NCI-H1105 treated with DMSO at 0.1 percent for 48 hours (cell line): ENCODE measurements at regions not wholly inside any gene's neighbourhood (a gene's known extent, or its start where the extent isn't known, plus 50 kb on each side); places are given as distances from the start of the nearest gene placed in this dataset.
"Not testable (repeated sequence)": the region's sequence is repeated elsewhere in the genome, so short reads cannot be mapped to it uniquely, and the experiment has no call there.

Source experiments
- DNase-seq: peaks from one replicate; lab custom pipeline; 2025; lab: John Stamatoyannopoulos, UW

DNA sequence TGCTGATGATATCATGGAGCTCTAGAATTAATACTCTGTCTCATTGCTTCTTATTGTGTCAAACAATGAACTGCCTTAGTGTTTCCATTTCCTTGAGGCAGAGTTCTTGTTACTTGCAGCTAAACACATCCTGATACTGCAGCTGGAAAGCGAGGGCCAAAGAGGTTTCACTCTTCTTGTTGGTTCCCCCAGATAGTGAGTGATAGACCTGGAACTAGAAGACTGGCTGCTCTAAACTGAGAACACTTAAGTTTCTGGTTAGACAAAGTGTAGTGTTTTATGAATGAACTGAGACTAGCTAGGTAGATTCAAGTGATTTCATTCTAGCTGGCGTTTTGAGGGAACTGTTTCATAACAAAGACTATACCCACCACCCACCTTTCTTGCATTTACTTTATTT lies 321.7 kb downstream of the TXNL1 start:
- DNase-seq = no peak

DNA sequence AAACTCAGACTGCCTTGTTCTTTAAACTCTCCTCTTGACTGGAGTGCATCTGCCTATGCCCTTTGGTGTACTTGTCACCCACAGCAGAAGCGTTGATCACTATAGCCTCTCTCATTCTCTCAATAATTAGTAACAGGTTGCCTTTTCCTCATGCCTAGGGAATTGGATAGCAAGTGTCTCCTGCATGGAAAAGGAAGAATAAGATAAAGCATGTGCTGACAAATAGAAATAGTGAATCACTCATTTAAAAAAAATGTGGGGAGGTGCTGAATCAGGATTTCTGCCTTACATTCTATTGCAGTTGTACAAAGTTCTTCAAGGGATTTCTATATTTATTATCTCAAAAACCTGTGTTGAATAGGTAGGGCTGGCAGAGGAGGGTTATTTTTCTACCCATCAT lies 323.0 kb downstream of the TXNL1 start:
- DNase-seq = no peak

DNA sequence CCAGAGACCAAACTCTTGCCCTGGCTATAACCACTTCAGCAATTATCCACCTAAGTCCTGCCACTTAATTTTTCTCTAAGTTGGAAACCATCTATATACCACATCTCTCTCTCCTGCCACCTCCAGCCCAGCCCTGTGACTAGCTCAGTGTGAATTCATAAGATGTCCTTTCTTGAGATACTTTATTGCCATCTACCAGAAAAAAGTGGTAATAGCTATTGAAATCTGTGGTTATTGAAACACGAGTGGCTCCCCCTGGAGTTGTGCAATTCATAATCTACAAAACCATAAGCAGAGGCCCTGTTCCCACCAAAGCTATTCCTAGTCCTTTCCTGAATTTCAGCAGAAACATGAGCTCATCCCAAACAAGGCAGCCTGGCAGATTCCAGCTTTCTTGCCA lies 324.0 kb downstream of the TXNL1 start:
- DNase-seq = no peak

DNA sequence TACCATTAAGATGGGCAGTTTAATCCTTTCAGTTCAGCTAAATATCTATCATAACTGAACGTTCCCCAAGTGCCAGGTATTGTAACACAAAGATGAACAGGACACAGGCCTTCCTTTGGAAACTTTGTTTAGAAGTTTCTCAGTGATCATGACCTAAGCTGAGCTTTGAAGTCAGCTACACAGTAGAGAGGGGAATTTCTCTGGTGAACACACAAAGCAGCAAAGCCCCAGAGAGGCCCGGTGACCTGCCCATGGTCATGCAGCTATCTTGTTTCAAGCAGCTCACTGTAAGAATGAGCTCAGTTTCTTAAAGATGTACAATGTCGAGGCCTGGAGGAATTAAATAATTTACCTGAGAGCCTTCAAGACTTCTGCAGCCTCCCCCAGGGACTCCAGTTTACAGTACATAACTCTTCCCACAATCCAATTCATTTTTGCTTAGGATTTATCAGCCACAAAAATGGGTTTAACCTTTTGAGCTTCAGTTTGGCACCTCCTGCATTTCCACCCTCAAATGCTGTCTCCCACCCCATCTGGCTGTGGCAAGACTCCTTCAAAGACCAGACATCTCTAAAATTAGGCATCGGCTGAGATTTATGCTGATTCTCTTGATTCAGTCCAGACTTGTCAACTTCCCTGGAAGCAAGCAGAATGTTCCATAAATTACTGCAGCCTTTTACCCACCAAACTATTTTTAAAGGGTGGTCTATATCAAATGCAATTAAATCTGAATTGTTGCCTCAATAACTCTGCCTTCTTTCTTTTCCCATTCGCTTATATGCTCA lies 325.6 kb downstream of the TXNL1 start:
- no peak for DNase-seq

DNA sequence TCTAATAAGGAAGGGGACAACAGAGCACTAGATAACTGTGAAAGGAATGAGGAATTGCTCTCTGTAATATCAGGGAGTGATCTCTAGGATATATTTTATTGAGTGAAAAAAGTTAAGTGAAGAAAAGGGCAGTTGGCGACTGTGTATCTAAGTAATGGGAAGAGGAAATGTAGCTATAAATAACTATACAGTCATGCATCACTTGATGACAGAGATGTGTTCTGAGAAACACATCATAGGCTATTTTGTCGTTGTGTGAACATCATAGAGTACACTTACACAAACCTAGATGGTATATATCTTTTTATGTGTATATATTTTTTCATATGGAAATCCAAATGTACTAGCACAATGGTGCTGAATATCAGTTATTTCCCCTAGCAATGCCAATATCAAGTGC lies 329.3 kb downstream of the TXNL1 start:
- DNase-seq = no peak

DNA sequence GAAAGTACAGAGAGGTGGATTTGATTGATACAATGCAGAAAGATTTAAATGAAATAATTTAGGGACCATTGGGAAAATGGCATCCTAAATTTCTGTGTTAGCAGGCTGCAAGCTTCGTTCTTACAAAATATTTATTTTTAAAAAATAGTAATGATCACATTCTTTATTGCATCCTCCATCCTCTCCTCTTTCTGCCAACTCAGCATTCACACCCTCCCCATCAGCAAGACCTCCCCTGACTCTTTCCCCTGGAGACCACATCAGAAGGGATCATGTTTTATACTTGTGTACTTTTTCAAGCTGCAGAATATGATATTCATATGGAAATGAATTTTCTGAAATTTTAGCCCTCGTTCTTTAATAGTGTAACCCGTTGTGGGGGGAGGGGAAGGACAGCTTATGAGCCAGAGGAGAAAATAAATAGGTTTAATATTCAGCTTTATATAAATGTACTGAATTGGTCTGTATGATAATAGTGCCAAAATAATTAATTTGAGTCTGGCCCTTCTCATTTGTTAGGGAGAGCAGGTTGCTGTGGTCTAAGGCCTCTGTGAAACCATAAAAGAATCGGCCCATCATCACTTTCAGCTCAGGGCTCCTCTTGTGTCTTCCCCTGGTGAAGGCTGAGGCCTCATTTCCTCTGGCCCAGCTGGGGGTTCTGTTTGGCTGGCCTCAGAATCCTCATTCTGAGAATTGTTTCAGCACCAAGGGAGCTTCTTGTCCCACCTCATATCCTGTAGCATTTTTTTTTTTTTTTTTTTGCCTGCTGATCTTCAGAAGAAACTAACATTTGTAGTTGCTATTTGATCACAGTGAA lies 330.8 kb downstream of the TXNL1 start:
- DNase-seq = no peak

DNA sequence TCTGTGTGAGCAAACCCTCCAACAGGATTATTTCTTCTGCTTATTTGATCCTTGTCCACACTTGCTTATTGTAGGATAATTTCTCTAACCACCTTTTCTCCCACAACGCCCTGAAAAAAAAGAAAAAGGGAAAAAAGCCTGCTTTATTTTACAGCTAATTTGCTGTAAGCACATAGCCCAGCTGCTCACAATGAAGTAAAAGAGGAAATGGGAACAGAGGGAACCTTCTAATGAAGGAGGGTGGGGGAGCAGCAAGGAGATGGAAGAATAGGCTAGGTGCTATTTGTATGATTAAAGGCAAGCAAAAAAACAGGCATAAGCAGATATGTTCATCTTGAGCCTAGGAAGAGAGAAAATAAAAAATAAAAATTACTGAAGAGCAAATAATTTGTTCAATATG lies 331.6 kb downstream of the TXNL1 start:
- DNase-seq = no peak

DNA sequence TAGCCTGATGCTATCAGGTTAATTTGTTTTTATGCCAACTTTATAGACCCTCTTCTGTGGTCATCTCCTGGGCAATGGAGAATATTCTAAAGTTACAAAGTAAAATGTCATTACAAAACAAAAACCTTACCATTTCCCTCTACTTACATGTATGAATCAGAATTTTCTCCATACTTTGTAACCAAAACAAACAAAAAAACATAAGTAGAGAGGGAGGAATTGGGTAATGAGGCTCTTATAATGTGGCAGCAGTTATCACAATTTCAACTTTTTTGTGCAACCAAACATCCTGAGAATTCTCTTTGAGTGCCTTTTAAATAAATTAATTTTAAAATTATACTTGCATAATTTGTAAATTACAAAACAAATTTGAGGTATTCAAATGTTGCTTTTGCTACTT lies 332.8 kb downstream of the TXNL1 start:
- DNase-seq = no peak

DNA sequence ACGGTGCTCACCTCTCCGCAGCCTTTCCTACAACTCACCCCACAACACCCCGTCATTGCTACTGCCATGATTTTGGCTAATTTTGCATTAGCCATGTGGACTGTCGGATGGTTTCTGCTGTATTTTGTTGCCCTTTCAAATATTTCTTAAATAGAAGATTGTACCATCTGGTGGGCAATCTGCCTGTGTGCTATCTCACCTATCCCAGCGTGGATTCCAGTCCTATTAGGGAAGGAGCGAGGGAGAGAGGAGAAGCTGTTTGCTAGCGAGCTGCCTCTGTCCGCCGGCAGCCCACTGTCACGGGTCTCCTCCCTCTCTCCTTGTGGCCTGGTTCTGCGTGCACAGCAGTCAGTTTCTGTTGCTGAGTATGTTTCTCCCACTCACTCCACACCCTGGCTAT lies 336.2 kb downstream of the TXNL1 start:
- no peak for DNase-seq

DNA sequence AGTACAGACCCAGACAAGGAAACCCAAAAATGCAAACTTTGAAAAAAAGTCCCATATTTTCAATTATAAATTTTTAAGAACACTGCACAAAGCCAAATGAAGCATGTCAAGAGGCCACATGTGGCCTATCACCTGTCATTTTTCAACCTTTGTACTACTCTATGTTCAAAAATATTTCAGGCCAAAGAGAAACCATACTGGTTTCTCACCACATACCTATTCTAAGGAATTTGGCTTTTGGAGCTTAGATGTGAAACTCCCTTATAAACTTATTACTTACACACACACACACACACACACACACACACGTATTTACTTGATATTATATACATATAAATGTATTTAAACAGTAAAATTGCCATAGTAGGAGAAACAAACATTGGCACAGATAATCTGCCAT lies 338.7 kb downstream of the TXNL1 start:
- DNase-seq = no peak

DNA sequence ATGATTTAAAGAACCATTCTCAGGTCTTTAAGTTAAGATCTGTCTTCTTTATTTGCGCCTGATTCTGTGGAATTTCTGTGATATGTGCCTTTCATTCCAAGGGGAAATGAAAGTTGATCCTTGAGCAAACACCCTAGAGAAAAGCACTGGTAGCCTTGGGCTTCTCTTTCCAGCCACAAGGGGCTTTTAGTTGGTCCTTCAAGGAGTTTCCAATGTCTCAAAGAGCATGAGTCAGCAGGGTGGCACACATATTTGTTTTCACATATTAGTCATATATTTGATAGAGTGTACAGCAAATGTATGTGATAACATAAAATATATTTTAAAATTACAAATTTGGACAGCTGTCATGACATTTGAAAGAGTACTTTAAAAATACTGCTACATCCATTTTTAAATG lies 339.5 kb downstream of the TXNL1 start:
- no peak for DNase-seq

DNA sequence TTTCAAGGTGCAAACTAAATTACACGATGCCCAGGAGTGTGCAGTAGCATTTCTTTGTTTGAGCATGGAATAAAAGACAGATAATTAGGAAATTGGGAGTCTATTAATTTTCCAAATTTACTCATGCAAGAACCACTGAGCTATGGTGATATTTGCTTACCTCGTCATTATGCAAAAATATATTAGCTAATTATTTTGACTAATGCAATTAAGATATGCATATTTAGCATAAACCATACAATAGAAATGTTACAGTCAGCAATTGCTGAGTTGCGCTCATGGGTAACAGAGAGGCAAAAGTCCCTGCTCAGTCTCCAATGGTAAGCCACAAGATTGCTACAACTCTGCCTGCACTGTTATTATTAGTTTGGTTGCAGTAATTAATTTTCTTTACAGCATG lies 342.0 kb downstream of the TXNL1 start:
- DNase-seq = no peak

DNA sequence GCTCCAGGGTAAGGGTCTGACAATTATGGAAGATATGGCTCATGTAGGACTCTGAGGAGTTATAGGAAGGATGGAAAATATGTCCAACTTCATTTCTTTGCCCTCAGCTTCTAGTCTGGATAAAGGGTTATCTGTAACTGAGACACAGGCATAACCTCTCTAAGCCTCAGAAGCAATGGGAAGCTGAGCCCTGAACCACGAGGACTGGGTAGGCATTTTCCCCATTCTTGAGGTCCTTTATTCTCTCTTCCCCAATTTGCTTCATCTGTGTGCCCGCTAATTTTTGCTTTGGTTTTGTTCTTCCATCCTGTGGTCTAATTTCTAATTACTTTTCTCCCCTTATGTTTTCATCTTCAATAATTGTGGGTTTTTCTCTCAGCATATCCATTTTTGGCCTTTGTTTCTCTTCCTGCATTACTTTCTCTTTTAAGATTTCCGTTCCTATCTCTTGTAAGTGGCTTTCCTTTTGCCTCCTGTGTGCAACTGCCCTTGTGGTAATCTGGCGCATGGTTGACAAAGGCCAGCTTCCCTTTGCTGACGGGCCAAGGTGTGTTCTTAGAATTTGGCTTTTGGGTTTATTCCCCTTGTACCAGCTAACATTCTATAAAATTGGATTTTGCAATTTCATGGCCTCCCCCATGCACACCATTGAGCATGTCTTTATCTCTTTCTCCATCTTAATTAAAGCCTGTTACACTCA lies 343.8 kb downstream of the TXNL1 start:
- DNase-seq = no peak

DNA sequence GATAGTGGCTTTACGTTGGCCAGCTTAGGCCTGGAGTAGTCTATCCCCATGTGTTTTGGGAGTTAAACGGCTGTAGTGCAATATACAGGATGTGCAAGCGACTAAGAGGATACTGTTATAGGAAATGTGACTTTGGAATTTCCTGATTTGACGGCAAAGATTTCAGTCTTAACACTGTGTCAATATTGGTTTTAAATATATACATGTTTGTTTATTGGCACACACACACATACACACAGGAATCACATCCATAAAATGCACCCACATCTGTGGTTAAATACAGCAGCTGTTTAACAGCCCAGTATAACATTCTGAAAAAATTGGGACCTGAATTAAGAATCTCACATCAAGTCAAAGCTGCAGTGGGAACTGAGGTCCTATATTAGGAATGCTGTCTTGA lies 347.1 kb downstream of the TXNL1 start:
- no peak for DNase-seq

DNA sequence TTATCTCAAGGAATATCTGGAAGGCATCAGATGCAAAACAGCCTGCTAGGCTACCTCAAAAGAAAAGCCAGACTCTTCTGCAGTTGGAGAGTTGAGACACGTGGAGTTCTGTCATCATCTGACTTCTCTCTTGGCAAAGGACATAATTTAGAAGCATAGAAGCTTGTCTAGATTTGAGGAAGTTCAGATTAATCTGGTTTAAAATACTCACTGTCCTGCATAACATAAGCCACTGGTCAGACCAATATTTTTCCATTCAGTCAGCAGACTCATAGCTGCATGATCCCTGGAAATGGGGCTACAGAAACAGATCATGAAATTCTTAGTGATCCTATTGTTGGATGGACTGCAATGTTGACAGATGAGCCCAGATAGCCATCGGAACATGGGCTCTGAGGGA lies 349.0 kb downstream of the TXNL1 start:
- DNase-seq = no peak

DNA sequence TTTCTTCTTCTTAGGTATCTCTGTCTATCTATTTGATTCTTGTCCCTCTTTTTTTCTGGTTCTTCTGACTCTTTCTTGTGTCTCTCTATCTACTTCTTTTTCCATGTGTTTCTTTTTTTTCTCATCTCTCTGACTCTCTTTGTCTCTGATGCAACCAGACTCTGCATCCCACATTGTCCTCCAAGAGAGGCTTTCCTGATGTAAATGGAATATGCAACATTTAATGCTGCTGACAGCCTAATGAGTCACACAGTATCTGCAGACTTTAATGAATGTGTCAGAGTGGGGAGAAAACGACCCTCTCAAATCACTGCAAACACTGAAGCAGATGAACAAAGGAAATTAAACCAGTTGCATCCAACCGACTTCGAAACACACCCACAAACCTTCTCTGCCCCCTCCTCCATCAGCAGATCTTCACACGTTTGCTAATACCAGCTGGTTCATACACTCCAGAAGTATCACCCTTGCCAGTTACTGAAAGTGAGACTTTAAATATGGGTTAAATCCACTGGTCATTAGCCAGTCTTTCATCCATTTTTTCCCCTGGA lies 351.5 kb downstream of the TXNL1 start:
- DNase-seq = no peak

DNA sequence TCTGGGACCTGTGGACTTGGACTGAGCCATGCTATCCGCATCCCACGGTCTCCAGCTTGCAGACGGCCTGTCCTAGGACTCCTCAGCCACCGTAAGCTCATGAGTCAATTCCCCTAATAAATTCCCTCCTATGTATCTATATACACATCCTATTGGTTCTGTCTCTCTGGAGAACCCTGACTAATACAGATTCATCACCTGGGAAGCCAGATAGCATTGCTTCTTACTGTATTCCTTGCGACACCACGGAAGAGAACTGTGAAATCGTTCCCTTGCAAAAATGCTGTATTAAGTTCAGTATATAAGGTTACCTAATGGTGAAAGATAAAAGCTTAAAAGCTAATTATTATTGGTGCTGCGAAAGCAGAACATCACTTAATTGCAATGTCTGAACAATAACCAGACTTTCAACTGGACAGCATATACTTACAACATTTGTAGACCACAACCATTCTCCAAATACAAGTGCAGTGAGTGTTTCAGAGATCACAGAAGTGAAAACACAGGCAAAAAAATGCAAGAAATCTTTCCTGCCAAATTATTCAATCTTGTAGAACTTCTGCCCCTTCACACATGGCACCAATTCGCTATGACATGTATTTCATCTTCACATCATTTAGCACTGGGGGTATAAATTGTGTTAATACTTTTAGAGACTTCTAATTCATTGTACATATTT lies 352.9 kb downstream of the TXNL1 start:
- no peak for DNase-seq

DNA sequence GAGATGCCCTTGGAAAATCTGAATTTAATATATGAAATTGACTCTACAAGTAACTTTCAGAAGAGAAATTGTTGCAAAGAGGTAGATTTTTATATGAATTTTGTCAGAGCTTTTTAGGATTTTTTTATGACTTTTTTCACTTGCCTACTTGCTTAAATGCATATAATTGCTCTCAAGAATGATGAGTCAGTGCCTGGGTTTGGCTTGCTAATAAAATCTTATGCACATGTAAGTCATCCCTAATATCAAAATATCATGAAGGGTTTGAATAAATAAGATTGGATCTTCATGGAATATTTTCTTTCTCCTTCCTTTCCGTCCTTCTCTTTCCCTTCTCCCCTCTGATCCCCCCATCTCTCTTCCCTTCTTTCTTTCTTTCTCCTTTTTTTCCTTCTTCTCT lies 354.1 kb downstream of the TXNL1 start:
- DNase-seq = no peak

DNA sequence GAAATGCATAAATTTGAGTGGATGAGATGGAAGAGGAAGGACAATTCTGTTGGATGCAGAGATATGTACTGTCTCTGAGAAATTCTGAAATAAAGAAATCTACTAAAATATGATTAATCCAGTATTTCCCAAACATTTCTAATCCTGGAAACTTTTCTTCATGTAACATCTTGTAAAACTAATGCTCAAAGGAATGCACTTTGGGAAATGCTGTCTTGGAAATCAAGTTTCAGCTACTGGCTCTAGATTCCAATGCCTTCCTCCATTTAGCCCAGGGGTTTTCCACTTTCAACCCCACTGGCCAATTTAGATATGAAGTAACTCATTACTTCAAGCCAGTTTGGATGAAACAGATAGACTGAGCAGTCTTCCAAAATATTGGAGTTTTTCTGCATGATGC lies 355.1 kb downstream of the TXNL1 start:
- DNase-seq = no peak

DNA sequence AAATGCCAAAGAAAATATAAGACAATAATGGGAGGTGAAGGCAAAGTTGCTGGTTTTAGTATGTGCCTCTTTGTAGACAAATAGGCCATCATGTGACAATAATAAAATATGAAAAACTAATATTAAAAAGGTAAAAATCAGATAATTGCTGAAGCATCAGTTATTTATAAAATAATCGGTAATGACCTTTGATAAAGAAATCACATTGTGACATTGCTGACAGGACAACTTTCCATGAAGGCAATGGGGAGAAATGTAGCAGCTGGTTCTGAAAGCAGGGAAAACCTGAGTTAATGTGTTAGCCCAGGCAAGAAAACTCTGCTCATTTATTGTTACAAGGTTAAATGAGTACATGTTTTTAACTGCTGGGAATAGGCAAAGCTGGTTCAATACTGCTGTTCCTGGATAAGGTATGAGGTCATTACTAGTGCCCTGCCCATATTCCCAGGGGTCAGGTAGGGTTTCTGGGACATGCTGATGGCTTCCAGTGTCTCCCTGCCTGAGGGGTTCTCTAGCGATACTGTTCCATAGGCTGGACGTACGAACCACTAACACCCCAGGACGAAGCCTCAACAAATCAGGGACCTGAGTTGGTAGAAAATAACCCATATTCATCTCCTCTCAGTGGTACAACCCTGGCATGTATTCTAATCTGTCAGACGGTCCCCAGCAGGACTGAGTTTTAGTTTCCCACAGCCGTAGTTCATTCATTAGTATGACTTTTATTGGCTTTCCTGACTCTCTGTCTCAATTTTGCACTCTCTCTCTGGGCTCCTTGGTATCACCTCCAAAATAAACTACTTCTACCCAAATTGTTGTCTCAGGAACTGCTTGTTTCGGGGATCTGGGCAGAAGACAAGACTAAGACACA lies 355.9 kb downstream of the TXNL1 start:
- no peak for DNase-seq

DNA sequence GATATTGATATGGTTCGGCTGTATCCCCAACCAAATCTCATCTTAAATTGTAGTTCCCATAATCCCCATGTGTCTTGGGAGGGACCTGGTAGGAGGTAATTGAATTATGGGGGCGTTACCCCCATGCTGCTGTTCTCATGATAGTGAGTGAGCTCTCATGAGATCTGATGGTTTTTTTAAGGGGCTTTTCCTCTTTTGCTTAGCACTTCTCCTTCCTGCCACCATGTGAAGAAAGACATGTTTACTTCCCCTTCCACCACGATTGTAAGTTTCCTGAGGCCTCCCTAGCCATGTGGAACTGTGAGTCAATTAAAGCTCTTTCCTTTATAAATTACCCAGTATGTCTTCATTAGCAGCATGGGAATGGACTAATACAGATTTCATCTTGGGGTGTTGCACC lies 358.6 kb downstream of the TXNL1 start:
- not testable (repeated sequence) for DNase-seq
